A673 (cell line): ENCODE measurements at regions not wholly inside any gene's neighbourhood (a gene's known extent, or its start where the extent isn't known, plus 50 kb on each side); places are given as distances from the start of the nearest gene placed in this dataset.

Experiments used
- BruUV-seq: library from RNA; stranded (reverse); fragments of 400-500 nt; replicated peaks from 2 replicates; lab custom pipeline; 2021; lab: Mats Ljungman, UMichigan
- CTCF ChIA-PET: fragments of 300-600 bp; sonication (Branson Sonifier 250); formaldehyde crosslinking; loops from one replicate; lab custom pipeline; 2022; ENCODE audit warnings: antibody characterized with exemption; lab: Charles Lee
- POLR2A ChIA-PET: fragments of 300-600 bp; sonication (Branson Sonifier 250); formaldehyde crosslinking; loops from one replicate; lab custom pipeline; 2022; ENCODE audit warnings: antibody characterized with exemption; ENCODE audit not compliant: low non-redundant PET; lab: Charles Lee
- DNase-seq: peaks from one replicate; pipeline ENCODE4 v3.0.0-alpha.2; 2015; ENCODE audit warnings: low spot score
- H3K27ac ChIP-seq: fragments of 200-600 bp; sonication (generic); 2 replicates; pipeline ENCODE4 v1.5.1; 2016; ENCODE audit warnings: mixed run types, low read depth, mild to moderate bottlenecking, mixed read lengths, antibody characterized with exemption, low read length; ENCODE audit not compliant: poor library complexity, severe bottlenecking
- H3K27me3 ChIP-seq: fragments of 200-600 bp; sonication (generic); replicated peaks from 2 replicates; pipeline ENCODE4 v1.6.1; 2017; ENCODE audit warnings: mixed run types, low read depth, mild to moderate bottlenecking, mixed read lengths, antibody characterized with exemption, low read length; ENCODE audit not compliant: insufficient read depth, poor library complexity
- H3K36me3 ChIP-seq: fragments of 200-600 bp; sonication (generic); 2 replicates; pipeline ENCODE4 v1.6.1; 2016; ENCODE audit warnings: mixed run types, mild to moderate bottlenecking, mixed read lengths, antibody characterized with exemption, low read length; ENCODE audit not compliant: insufficient read depth, poor library complexity, severe bottlenecking
- H3K4me1 ChIP-seq: fragments of 200-600 bp; sonication (generic); 2 replicates; pipeline ENCODE4 v1.6.1; 2017; ENCODE audit warnings: mixed run types, mild to moderate bottlenecking, mixed read lengths, antibody characterized with exemption, low read length; ENCODE audit not compliant: insufficient read depth, poor library complexity, severe bottlenecking
- H3K4me3 ChIP-seq: fragments of 200-600 bp; sonication (generic); 2 replicates; pipeline ENCODE4 v1.5.1; 2016; ENCODE audit warnings: low read depth, mixed run types, mild to moderate bottlenecking, mixed read lengths, low read length; ENCODE audit not compliant: poor library complexity, severe bottlenecking
- H3K9me3 ChIP-seq: fragments of 200-600 bp; sonication (generic); 2 replicates; pipeline ENCODE4 v1.6.1; 2016; ENCODE audit warnings: mixed run types, low read depth, mild to moderate bottlenecking, mixed read lengths, antibody characterized with exemption, low read length; ENCODE audit not compliant: poor library complexity, severe bottlenecking
- EZH2 ChIP-seq: fragments of 200-600 bp; sonication (generic); IDR thresholded peaks from 2 replicates; pipeline ENCODE4 v1.6.1; 2017; ENCODE audit warnings: borderline replicate concordance, low read depth, mild to moderate bottlenecking, mixed read lengths, antibody characterized with exemption, low read length; ENCODE audit not compliant: poor library complexity, severe bottlenecking
- intact Hi-C: fragments of 100-400 bp; cut with micrococcal nuclease; formaldehyde crosslinking; loops from one replicate; pipeline ENCODE4 v1.10.0; 2022; ENCODE audit not compliant: unreplicated experiment
- TF ChIP-seq, protein P1 (sequence below): fragments of 300-800, 200-600 bp; sonication (generic); conservative IDR thresholded peaks from 2 replicates; pipeline ENCODE4 v1.5.1; 2017; ENCODE audit warnings: low read depth, mild to moderate bottlenecking, antibody characterized with exemption, low read length, moderate library complexity, mixed read lengths

DNA sequence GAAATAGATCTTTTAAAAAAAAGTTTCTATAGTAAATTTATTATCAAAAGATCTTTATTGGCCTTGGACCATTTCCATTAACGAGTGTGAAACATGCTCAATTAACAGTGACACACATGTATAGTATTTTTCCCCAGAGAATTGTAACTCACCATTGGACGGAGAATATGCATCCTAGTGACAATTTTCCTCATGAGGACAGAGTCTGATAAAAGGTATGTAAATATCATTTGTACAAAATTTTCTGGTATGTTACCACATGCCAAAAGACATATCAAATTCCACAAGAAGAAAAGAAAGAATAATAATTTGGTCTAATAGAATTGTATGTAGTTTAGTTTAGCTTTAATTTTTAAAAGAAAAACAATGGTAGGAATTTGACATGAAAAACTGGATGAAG lies 1096.0 kb upstream of the FLRT2 start:
- Histone ChIP-seq H3K27ac (no peak overlapping the region), H3K27me3 (no peaks in the 10 kb centered on the region), H3K36me3 (no peaks in the 10 kb centered on the region), H3K4me3 (no peak overlapping the region), H3K9me3 (no peaks in the 10 kb centered on the region), H3K4me1 (no peaks in the 10 kb centered on the region)
- ChIA-PET CTCF (no interaction called here), POLR2A (no interaction called here)
- TF ChIP-seq, protein P1, sequence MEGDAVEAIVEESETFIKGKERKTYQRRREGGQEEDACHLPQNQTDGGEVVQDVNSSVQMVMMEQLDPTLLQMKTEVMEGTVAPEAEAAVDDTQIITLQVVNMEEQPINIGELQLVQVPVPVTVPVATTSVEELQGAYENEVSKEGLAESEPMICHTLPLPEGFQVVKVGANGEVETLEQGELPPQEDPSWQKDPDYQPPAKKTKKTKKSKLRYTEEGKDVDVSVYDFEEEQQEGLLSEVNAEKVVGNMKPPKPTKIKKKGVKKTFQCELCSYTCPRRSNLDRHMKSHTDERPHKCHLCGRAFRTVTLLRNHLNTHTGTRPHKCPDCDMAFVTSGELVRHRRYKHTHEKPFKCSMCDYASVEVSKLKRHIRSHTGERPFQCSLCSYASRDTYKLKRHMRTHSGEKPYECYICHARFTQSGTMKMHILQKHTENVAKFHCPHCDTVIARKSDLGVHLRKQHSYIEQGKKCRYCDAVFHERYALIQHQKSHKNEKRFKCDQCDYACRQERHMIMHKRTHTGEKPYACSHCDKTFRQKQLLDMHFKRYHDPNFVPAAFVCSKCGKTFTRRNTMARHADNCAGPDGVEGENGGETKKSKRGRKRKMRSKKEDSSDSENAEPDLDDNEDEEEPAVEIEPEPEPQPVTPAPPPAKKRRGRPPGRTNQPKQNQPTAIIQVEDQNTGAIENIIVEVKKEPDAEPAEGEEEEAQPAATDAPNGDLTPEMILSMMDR, result no peak
- no peak for TF ChIP-seq EZH2
- peak; percentile 8 for DNase-seq
- BruUV-seq, result no TSS peak
- intact Hi-C loops, result no loop called here

DNA sequence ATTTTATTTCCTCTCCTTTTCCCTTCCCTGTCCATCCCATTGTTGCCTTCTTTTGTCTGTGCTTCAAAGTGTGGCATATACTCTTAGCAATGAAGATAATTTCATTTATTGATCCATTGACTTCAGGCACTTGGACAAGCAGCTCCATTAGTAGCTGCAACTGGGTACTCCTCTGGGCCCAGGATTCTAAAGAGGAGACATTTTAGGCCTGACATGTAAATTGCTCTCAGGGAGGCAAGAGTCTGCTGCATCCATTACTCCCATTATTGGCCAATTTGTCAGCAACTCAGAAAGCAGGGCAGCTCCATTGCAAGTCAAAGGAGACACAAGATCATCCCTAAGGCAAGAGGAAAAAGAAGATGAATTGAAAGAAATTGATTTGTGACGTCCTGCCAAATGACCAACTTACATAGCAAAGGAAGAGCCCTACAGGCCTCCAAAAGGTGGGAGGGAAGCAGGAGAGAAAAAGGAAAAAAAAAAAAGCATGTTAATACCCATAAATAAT lies 1094.1 kb upstream of the FLRT2 start:
- CTCF ChIA-PET, result no interaction called here

DNA sequence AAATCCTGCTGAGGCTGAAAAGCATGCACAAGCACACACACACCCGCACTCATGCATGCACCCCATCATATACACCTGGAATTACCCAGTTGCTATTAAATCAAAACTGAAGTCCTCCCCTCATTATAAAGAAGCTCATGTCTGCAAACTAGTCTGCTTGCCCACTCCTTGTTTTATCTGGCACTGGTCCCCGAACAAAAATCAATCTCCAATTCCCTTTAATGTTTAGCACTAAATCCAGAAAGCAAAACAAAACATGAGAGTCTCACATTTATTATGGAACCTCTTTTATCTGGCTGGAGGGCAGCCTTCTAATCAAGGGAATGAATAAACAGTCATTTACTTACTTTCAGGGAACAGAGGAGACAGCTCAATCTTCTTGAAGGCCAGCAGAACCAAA lies 1093.4 kb upstream of the FLRT2 start:
- CTCF ChIA-PET, result no interaction called here
- intact Hi-C loops, result no loop called here
- Histone ChIP-seq H3K4me3 (no peak overlapping the region), H3K4me1 (no peaks in the 10 kb centered on the region), H3K27me3 (no peaks in the 10 kb centered on the region), H3K9me3 (no peaks in the 10 kb centered on the region), H3K36me3 (no peaks in the 10 kb centered on the region), H3K27ac (no peak overlapping the region)
- no TSS peak for BruUV-seq
- no peak for DNase-seq
- POLR2A ChIA-PET, result no interaction called here
- TF ChIP-seq, protein P1, result no peak
- TF ChIP-seq EZH2, result no peak

More for the DNA sequence above, 1094.1 kb upstream of the FLRT2 start:
- BruUV-seq, result no TSS peak
- TF ChIP-seq, protein P1, result no peak
- TF ChIP-seq EZH2, result no peak
- Histone ChIP-seq H3K4me1 (no peaks in the 10 kb centered on the region), H3K9me3 (no peaks in the 10 kb centered on the region), H3K27me3 (no peaks in the 10 kb centered on the region), H3K27ac (no peak overlapping the region), H3K36me3 (no peaks in the 10 kb centered on the region), H3K4me3 (no peak overlapping the region)
- intact Hi-C loops, result no loop called here
- POLR2A ChIA-PET, result no interaction called here
- no peak for DNase-seq
